Endometrial microvascular endothelial cells (primary cell): ENCODE measurements at regions not wholly inside any gene's neighbourhood (a gene's known extent, or its start where the extent isn't known, plus 50 kb on each side); places are given as distances from the start of the nearest gene placed in this dataset.

Experiments
- in situ Hi-C: cut with HindIII; loops from 2 replicates; pipeline ENCODE4 v1.10.0; 2017; ENCODE audit warnings: low sequenced_read_pairs, low pct_unique_long_range_greater_than_20kb; ENCODE audit errors: inconsistent ontology term

GRCh38 chr7:46694058-46694457, 773.0 kb upstream of the IGFBP3 start:
- in situ Hi-C loops = no loop called here

- in situ Hi-C loops = no loop called here
Measured at GRCh38 chr7:46687203-46687602, 766.1 kb upstream of the IGFBP3 start.

- in situ Hi-C loops = no loop called here
Measured at GRCh38 chr7:46685051-46685450, 764.0 kb upstream of the IGFBP3 start.

GRCh38 chr7:46682836-46683624, 762.0 kb upstream of the IGFBP3 start:
- in situ Hi-C loops = no loop called here

GRCh38 chr7:46681865-46682503, 760.9 kb upstream of the IGFBP3 start:
- in situ Hi-C loops = no loop called here

GRCh38 chr7:46680147-46680546, 759.1 kb upstream of the IGFBP3 start:
- in situ Hi-C loops = no loop called here

- in situ Hi-C loops = no loop called here
Measured at GRCh38 chr7:46679671-46680070, 758.6 kb upstream of the IGFBP3 start.

GRCh38 chr7:46678421-46678820, 757.3 kb upstream of the IGFBP3 start:
- in situ Hi-C loops = no loop called here

- in situ Hi-C loops = no loop called here
Measured at GRCh38 chr7:46675456-46675855, 754.4 kb upstream of the IGFBP3 start.

- in situ Hi-C loops = no loop called here
Measured at GRCh38 chr7:46672861-46673260, 751.8 kb upstream of the IGFBP3 start.

- in situ Hi-C loops = no loop called here
Measured at GRCh38 chr7:46671108-46671769, 750.2 kb upstream of the IGFBP3 start.

GRCh38 chr7:46669028-46669427, 748.0 kb upstream of the IGFBP3 start:
- in situ Hi-C loops = no loop called here

GRCh38 chr7:46664453-46664852, 743.4 kb upstream of the IGFBP3 start:
- in situ Hi-C loops = no loop called here

- in situ Hi-C loops = no loop called here
Measured at GRCh38 chr7:46663025-46663424, 742.0 kb upstream of the IGFBP3 start.

GRCh38 chr7:46661431-46661830, 740.4 kb upstream of the IGFBP3 start:
- in situ Hi-C loops = no loop called here

GRCh38 chr7:46660402-46660980, 739.4 kb upstream of the IGFBP3 start:
- in situ Hi-C loops = no loop called here

- in situ Hi-C loops = no loop called here
Measured at GRCh38 chr7:46658281-46658680, 737.2 kb upstream of the IGFBP3 start.

- in situ Hi-C loops = no loop called here
Measured at GRCh38 chr7:46654546-46655443, 733.7 kb upstream of the IGFBP3 start.

GRCh38 chr7:46653848-46654247, 732.8 kb upstream of the IGFBP3 start:
- in situ Hi-C loops = no loop called here
